Ramos (cell line): ENCODE measurements at regions not wholly inside any gene's neighbourhood (a gene's known extent, or its start where the extent isn't known, plus 50 kb on each side); places are given as distances from the start of the nearest gene placed in this dataset.
"Not testable (repeated sequence)": the region's sequence is repeated elsewhere in the genome, so short reads cannot be mapped to it uniquely, and the experiment has no call there.

Experiments used
- in situ Hi-C: fragments of 300-500 bp; cut with MboI; formaldehyde crosslinking; loops from one replicate; pipeline ENCODE4 v1.14.3; 2022; ENCODE audit warnings: low sequenced_read_pairs; ENCODE audit not compliant: unreplicated experiment

DNA sequence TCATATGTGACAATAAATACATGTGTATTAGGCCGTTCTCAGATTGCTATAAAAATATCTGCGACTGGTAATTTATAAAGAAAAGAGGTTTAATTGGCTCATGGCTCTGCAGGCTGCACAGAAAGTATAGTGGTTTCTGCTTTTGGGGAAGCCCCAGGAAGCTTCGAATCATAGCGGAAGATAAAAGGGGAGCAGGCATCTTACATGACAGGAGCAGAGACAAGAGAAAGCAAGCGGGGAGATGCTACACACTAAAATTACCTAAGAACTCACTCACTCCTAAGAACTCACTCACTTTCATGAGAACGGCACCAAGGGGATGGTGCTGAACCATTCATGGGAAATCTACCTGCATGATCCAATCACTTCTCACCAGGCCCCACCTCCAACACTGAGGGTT is 284.9 kb downstream of the OTUD1 start:
- in situ Hi-C loops = loop anchor here (25.0 kb wide), 1 partner anchor 411 kb away; no protein-coding TSS in a partner anchor

DNA sequence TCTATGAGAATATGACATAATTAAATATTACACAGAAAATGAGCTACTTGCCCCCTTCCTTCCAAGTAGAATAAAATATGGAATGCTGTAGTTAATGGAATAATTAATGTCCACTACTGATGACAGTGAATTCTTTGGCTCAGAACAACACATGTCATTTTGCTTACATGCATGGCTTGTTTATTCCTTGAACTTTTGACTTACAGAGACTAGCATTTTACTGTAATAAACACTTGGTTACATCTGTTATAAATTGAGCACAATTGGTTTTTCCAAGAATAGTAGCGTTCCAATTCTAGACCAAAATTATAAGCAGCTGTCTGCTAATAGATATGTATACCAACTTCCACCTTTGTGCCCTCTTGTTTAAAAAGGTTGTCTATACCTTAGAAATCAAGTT is 286.7 kb downstream of the OTUD1 start:
- in situ Hi-C loops = no loop called here

DNA sequence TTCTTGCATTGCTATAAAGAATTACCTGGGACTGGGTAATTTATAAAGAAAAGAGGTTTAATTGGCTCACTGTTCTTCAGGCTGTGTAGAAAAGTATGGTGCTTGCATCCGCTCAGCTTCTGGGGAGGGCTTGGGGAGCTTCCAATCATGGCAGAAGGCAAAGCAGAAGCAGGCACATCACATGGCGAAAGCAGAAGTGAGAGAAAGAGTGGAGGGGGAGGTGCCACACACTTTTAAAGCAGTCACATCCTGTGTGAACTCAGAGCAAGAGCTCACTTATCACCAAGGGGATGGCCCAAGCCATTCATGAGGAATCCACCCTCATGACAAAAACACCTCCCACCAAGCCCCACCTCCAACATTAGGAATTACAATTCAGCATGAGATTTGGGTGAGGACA is 303.5 kb downstream of the OTUD1 start:
- in situ Hi-C loops = no loop called here

DNA sequence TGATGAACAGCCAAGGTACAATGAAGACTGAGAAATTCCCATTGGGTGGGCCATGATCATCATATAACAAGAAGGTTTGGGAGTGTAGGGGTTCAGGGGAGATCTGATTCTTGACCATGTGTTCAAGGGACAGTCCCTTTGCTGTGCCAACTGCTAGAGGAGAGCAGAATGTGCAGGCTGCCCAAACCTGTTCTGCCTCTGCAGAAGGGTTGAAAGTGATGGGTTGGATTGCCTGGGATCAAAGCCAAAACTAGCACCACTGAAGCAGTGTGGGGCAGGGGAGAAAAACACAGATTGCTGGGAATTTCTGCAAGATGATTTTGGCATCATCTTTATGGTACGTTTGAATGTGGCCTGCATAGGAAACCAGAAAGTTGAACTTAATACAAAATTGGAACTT is 303.9 kb downstream of the OTUD1 start:
- in situ Hi-C loops = no loop called here

DNA sequence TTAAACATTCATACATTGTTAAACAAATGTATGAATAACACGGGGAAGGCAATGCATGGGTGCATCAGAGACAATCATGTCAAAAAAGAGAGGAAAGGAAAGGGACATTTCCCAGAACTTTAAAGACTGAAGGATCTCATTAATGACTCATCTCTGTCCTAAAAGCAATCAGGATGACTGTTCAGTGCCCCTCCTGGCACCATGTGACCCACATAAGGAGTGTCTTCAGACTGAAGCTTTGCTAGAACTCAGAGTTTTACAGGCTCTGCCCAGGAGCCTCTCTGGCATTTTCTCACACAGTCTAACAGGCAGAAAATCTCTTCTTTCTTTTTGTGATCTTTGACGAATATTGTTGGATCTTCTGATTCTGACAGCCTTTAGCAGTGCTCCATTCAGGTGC is 315.3 kb downstream of the OTUD1 start:
- in situ Hi-C loops = no loop called here

DNA sequence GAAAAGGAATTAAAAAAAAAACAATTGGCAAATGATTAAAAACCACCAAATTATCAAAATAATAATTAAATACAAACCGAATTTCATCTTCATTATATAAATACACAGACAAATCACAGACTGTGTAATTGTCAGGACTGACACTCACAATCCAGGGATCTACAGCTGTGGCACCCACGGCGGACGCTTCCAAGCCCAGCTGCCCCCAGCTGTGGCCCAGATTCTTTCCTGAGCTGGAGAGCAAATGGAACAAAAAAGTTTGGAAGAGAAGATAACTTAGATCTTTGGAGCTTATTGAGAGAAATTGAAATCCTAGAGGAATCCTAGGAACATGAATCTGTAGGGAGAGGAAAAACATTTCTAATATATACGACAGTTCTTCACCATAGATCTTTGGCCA is 316.1 kb downstream of the OTUD1 start:
- in situ Hi-C loops = no loop called here

DNA sequence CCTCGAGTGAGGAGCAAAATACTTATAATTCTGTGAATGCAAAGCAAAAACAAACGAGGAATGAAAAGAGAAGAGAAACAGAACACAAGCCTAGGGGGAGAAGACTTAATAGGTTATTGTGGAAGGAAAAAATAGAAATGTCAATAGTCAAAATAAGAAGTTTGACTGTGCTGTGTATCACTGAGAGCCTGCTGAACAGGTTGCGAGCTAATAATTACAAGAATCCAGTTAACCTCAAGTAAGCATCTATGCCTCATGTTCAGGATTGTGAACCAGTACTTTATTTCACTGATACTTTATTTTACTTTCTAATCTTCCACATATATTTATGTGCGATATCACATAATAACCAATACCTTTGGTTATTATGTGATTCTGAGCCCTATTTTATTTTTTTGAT is 316.7 kb downstream of the OTUD1 start:
- in situ Hi-C loops = no loop called here

DNA sequence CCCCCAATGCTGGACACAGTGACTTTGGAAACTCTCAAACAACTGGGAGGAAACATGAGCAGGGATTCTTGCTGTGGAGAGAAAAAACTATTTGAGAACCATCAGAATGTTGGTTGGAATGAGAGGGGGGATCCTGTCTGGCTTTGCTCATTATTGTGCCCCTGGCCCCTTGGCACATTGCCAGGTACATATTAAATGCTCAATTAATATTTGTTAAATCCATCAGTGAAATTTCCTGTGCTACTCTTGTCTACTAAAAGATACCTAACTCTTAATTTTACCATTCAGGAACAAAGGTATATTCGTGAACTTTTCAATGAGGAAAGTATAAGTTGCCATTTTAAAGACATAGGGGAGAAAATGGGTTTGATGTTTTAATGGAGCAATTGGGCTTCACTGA is 329.4 kb downstream of the OTUD1 start:
- in situ Hi-C loops = no loop called here

DNA sequence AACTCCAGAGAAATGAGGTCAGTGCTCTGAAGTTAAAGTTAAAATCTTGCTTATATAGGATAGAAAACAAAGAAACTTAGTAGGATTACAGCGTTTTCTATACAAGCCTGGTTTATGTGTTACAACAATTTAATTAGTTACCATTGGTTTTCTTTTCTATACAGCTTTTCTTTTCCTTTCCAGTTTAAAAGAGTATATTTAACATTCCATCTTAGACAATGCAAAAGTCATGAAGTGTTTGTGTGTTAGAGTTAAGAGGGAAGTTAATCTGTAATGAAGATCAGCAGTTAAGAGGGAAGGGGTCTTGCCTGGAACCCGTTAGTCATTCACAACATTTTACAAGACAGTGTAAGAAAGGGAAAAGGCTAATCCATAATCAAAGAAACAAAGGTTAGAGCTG is 338.3 kb downstream of the OTUD1 start:
- in situ Hi-C loops = no loop called here

DNA sequence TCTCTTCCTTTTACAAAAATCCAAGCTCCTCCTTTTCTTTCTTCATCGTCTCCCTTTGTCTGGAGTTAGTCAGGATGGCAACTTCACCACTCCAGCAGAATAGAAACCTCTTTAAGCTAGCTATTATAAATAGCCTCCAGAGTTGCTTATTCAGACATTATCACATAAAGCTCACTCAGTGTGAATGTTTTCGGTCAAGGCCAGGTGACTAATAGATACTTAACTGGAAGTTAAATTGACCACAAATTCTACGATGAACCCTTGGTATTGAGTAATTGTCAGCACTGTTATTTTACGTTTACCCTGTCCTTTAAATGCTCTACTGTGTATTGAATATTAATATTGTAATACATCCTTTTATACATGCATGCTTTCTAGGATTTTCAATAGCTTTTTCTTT is 340.4 kb downstream of the OTUD1 start:
- in situ Hi-C loops = no loop called here

DNA sequence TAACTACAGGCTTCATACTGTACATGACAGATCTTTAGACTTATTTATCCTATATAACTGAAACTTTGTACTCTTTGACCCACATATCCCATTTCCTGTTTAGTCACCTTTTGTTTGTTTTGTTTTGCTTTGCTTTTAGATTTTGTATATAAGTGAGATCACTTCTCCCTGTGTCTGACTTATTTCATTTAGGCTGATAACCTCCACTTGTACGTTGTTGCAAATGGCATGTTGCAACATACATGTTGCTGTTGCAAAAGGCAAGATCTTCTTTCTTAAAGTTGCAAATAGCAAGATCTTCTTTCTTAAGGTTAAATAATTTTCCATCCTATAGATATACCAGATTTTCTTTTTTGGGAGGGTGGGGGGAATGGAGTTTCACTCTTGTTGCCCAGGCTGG is 341.5 kb downstream of the OTUD1 start:
- in situ Hi-C loops = no loop called here

DNA sequence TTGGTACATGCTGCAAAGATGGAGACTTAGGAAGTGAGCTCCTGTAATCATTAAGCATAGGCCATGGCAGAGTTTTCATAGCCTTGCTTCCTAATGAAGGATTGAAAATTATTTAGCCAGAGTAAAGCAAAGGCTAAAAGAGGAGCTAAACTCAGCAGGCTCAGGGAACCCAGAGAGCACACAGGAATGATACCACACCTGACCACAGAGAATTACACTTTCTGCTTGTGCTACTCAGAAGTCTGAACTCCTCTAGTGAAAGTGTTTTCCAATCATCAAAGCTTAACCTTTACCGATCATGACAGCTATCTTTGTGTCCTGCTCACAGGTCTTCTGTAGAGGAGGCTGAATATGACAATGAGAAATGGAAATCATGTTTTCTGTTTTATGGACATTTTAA is 347.7 kb downstream of the OTUD1 start:
- in situ Hi-C loops = no loop called here

DNA sequence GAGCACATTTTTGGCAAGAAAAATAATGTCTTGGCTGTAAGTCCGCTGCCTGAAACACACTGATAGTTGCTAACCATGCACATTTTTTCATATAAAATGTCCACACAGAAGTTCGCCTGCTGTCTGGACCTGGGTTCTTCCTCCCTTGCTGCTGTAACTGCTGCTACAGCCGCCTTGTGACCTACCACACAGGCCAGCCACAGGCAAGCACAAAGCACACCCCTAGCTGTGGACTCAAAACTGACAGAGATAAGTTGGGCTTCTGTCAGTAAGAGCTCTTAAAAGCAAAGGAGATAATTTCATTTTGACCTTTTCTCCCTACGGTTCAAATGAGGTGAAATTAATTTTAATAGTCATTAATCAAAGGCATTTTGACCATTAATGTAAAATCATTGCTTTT is 354.7 kb downstream of the OTUD1 start:
- in situ Hi-C loops = no loop called here

DNA sequence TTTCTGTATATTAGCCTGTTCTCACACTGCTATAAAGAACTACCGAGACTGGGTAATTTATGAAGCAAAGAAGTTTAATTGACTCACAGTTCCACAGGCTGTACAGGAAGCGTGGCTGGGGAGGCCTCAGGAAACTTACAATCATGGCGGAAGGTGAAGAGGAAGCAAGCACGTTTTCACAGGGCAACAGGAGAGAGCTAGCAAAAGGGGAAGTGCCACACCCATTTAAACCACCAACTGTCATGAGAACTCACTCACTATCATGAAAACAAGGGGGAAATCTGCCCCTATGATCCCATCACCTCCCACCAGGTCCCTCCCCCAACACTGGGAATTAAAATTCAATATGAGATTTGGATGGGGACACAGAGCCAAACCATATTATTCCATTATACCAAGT is 358.6 kb downstream of the OTUD1 start:
- in situ Hi-C loops = not testable (repeated sequence)

DNA sequence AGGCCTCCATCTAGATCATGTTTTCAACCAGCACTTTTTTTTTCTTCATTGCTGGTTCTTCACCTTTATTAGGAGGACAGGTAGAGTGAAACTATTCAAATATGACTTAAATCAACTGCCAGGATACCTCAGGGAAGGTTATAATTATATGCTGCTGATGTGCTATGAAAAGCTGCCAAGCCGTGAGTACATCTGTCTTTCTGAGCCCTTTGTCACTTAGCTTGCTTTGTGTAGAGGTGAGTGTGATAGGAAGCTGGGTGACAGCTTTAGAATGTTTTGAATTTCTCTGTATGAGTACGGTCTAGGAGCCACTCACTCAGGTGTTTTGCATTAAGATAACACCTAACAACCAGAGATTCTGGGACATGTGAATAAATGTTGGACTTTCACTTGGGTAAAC is 365.2 kb downstream of the OTUD1 start:
- in situ Hi-C loops = no loop called here

DNA sequence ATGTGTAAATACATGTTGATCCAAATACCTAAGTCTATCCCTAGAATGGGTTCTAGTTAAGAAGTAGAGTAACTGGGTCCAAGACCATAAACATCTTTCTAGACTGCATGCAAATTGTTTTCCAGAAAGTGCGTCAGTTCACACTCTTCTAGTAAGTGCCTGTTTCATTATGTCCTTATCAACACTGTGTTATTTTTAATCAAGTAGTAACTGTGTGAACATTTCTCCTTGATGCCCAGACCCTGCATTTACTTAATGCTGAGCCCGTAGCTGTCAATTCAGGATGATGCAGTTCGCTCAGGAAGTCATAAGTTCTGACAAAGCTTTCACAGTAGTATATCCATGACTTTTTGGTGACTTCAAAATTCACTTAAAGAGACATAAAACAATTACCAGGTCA is 374.8 kb downstream of the OTUD1 start:
- in situ Hi-C loops = no loop called here

DNA sequence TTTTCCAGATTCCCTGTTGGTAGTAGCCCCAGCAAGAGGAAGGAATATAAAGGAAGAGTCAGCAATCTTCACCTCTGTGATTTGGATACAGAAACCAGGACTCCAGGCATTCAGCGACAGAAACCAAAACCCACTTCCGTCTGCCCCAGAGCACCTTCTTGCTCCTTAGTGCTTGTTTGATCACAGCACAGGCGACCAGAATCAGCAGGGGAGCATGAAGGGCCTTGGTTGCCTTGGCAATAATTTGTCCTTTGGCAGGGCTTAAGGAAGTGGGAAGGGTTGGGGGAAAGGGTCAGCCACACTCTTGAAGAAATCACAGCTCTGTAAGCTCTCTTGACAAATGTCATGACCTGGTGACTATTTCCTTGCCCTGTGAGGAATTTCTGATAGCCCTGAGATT is 379.6 kb downstream of the OTUD1 start:
- in situ Hi-C loops = no loop called here

DNA sequence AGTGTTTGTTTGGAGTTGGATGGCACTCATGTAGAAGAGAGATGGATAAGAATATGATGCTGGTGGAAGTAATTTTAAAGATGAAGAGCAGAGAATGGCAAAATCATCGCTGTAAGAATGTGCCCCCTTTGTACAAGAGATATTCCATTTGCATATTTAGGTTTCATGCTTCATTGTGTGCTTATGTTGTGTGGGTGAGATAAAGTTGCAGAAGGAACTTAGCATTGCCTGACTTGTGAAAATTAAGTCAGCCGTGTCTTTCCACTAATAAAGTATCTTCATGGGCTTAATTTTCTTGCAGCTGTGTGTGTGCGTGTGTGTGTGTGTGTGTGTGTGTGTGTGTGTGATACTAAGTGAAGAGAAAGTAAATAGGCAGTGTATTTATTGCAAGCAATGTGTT is 381.9 kb downstream of the OTUD1 start:
- in situ Hi-C loops = no loop called here

DNA sequence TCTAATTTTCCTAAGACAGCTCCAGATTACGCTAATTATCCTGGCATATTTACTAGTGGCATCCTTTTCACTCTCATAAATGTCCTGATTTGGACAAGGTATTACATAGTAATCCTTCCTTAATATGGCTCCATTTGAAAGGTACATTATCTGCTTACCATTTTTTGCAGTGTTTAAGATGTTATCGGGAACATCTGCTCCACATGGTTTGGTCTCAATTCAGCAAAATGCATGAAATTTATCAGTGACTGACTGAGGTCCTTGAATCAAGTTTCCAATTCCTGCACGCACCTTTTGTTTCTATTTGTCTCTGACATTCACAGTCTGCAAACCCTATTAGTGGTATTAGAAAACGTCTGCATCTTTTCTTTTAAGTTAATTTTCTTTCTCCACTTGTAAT is 384.1 kb upstream of the KIAA1217 start:
- in situ Hi-C loops = no loop called here

DNA sequence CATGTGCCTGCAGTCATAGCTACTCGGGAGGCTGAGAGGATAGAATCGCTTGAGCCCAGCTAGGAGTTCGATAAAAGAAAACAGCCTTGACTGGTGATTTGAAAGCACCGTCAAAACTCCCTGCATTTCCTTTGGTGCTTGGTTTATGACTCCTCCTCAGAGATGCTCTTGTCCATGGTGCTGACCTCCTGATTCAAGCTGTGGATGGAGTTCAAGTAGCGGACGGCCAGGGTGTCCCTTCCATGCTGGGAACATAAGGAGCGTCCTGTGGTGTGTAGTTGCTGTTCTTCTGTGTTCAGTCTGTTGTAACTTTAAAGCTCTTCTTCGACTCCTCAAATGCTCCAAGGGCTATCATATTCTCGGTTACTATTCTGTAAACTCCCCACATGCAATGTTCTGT is 382.5 kb upstream of the KIAA1217 start:
- in situ Hi-C loops = no loop called here

DNA sequence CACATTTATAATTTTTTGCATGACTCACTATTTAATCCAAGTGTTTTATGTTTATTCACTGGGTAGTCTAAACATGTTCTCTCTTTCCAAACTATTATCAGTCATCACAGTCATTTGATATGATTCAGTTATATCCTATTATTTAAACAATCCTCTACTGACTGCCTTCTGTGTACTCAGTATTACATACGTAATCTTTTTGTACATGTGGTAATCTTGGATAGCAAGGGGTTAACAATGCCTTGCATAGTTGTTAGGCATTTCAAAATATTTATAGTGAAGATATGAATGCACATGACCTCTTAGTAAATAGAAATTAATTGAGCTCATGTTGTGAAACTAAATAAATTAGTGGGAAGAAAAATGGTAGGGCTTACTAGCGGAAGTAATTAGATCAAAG is 379.4 kb upstream of the KIAA1217 start:
- in situ Hi-C loops = no loop called here

DNA sequence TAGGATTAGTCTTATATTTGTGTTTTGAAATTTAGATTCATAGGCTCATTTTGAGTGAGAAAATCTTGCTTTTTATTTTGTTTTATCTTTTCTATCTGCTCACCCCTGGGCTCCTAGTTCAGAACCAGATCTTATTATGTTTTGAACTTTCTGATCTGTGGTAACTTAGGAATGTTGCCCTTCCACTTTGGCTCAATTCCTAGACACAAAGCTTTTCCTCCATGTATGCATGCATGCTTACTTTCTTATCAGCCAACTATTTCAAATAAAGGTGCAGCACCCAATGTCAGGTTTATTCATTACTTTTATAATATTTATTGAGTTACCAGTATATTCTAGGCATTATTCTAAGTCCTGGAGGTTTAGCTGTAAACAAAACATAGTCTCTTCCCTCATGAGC is 374.8 kb upstream of the KIAA1217 start:
- in situ Hi-C loops = no loop called here

DNA sequence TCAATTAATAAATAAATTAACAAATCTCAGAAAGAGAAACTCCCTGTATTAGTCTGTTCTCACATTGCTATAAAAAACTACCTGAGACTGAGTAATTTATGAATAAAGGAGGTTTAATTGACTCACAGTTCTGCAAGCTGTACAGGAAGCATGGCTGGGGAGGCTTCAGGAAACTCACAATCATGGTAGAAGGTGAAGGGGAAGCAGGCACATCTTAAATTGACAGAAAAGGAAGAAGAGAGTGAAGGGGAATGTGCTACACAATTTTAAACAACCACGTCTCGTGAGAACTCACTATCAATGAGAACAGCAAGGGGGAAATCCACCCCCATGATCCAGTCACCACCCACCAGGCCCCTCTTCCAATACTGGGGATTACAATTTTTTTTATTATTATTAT is 358.3 kb upstream of the KIAA1217 start:
- in situ Hi-C loops = no loop called here
